PC-3 (cell line): ENCODE measurements at regions not wholly inside any gene's neighbourhood (a gene's known extent, or its start where the extent isn't known, plus 50 kb on each side); places are given as distances from the start of the nearest gene placed in this dataset.

Source experiments
- ATAC-seq: fragments of 200-7000 bp; cut with Tn5 transposase; 2 replicates; pipeline ENCODE4 v1.9.1; 2020; ENCODE audit warnings: mild to moderate bottlenecking, moderate library complexity
- BruUV-seq: library from RNA; stranded (reverse); fragments of 400-500 nt; replicated peaks from 2 replicates; lab custom pipeline; 2021; lab: Mats Ljungman, UMichigan
- CTCF ChIA-PET: fragments of 300-600 bp; sonication (Branson Sonifier 250); formaldehyde crosslinking; loops from one replicate; lab custom pipeline; 2022; ENCODE audit warnings: antibody characterized with exemption; lab: Charles Lee
- POLR2A ChIA-PET: fragments of 300-600 bp; sonication (Branson Sonifier 250); formaldehyde crosslinking; loops from one replicate; lab custom pipeline; 2022; ENCODE audit warnings: antibody characterized with exemption; ENCODE audit not compliant: unreplicated experiment; lab: Charles Lee
- DNase-seq: peaks from one replicate; pipeline ENCODE4 v3.0.0-alpha.2; 2015
- H2AFZ ChIP-seq: fragments of 300-600 bp; sonication (generic); 2 replicates; pipeline ENCODE4 v1.6.0; 2016; ENCODE audit warnings: antibody characterized with exemption, low read length
- H3F3A ChIP-seq: fragments of 300-600 bp; sonication (generic); one replicate; pipeline ENCODE4 v1.6.0; 2017; ENCODE audit warnings: antibody characterized with exemption, low read length, control low read depth, mild to moderate bottlenecking; ENCODE audit not compliant: unreplicated experiment
- H3K27ac ChIP-seq: fragments of 300-600 bp; sonication (generic); 2 replicates; pipeline ENCODE4 v1.5.1; 2016; ENCODE audit warnings: mild to moderate bottlenecking, low read length
- H3K27me3 ChIP-seq: fragments of 300-600 bp; sonication (generic); 2 replicates; pipeline ENCODE4 v1.6.1; 2016; ENCODE audit warnings: low read length, mixed read lengths
- H3K36me3 ChIP-seq: fragments of 300-600 bp; sonication (generic); 2 replicates; pipeline ENCODE4 v1.6.1; 2016; ENCODE audit warnings: low read depth, mixed run types, low read length, mixed read lengths
- H3K4me1 ChIP-seq: fragments of 300-600 bp; sonication (generic); 2 replicates; pipeline ENCODE4 v1.5.1; 2016; ENCODE audit warnings: low read length; ENCODE audit not compliant: insufficient read depth
- H3K4me2 ChIP-seq: fragments of 300-600 bp; sonication (generic); 2 replicates; pipeline ENCODE4 v1.6.0; 2016; ENCODE audit warnings: low read length
- H3K4me3 ChIP-seq: fragments of 300-600 bp; sonication (generic); 2 replicates; pipeline ENCODE4 v1.5.1; 2016; ENCODE audit warnings: mild to moderate bottlenecking, low read length, mixed read lengths
- H3K79me2 ChIP-seq: fragments of 300-600 bp; sonication (generic); 2 replicates; pipeline ENCODE4 v1.6.1; 2017; ENCODE audit warnings: low read length, mixed read lengths
- H3K9ac ChIP-seq: fragments of 300-600 bp; sonication (generic); 2 replicates; pipeline ENCODE4 v1.6.0; 2016; ENCODE audit warnings: mild to moderate bottlenecking, low read length
- H3K9me2 ChIP-seq: fragments of 300-600 bp; sonication (generic); replicated peaks from 2 replicates; pipeline ENCODE4 v1.6.1; 2016; ENCODE audit warnings: mixed run types, low read length, mixed read lengths
- H3K9me3 ChIP-seq: fragments of 300-600 bp; sonication (generic); 2 replicates; pipeline ENCODE4 v1.6.1; 2016; ENCODE audit warnings: low read length, mixed read lengths
- H4K20me1 ChIP-seq: fragments of 300-600 bp; sonication (generic); 2 replicates; pipeline ENCODE4 v1.6.1; 2016; ENCODE audit warnings: low read length, mixed read lengths
- EZH2 ChIP-seq: fragments of 300-600 bp; sonication (generic); IDR thresholded peaks from one replicate; pipeline ENCODE4 v1.6.1; 2017; ENCODE audit warnings: antibody characterized with exemption, mild to moderate bottlenecking, low read length; ENCODE audit not compliant: unreplicated experiment
- EZH2phosphoT487 ChIP-seq: fragments of 300-600 bp; sonication (generic); IDR thresholded peaks from 2 replicates; pipeline ENCODE4 v1.6.1; 2018; ENCODE audit warnings: mild to moderate bottlenecking, antibody characterized with exemption, low read length, borderline replicate concordance
- intact Hi-C: fragments of 100-400 bp; cut with micrococcal nuclease; formaldehyde crosslinking; loops from 2 replicates; pipeline ENCODE4 v1.9.0; 2023
- TF ChIP-seq, protein P1 (sequence below): fragments of 300-600 bp; sonication (generic); conservative IDR thresholded peaks from 2 replicates; pipeline ENCODE4 v1.5.1; 2017; ENCODE audit warnings: antibody characterized with exemption, low read depth, mild to moderate bottlenecking, low read length

DNA sequence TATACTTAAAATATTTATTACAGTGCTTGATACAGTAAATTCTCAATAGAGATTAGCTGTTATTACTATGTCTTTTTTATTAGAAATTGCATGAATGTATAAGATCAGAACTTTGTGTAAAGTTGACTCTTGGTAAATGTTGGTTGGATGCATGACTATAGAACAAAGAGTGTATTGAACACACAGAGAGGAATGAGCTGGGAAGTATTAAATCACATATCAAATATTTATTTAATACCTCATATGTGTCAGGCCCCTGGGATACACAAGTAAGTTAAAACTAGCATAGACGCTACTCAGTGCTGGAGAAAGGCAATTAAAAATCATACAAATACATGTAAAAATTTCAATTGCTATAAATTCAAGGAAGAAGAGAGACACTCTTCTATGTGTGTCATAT is 550.7 kb upstream of the TLE4 start:
- peak overlapping the region; percentile 53 for H3K4me2 ChIP-seq
- ChIA-PET CTCF (no interaction called here), POLR2A (interaction anchor here (0.6 kb wide), 2 partner anchors 551 to 642 kb away, joined by 4 to 6 read pairs; partner anchors contain the start of gene TLE4)
- no peaks in the 10 kb centered on the region for H3K27me3 ChIP-seq
- no peak overlapping the region for H2AFZ ChIP-seq
- H3K27ac ChIP-seq = peak overlapping the region; percentile 90
- H4K20me1 ChIP-seq = no peaks in the 10 kb centered on the region
- H3F3A ChIP-seq = peaks cover 5% of the 10 kb centered on the region
- no peak for TF ChIP-seq EZH2
- TF ChIP-seq, protein P1, sequence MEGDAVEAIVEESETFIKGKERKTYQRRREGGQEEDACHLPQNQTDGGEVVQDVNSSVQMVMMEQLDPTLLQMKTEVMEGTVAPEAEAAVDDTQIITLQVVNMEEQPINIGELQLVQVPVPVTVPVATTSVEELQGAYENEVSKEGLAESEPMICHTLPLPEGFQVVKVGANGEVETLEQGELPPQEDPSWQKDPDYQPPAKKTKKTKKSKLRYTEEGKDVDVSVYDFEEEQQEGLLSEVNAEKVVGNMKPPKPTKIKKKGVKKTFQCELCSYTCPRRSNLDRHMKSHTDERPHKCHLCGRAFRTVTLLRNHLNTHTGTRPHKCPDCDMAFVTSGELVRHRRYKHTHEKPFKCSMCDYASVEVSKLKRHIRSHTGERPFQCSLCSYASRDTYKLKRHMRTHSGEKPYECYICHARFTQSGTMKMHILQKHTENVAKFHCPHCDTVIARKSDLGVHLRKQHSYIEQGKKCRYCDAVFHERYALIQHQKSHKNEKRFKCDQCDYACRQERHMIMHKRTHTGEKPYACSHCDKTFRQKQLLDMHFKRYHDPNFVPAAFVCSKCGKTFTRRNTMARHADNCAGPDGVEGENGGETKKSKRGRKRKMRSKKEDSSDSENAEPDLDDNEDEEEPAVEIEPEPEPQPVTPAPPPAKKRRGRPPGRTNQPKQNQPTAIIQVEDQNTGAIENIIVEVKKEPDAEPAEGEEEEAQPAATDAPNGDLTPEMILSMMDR = no peak
- no peak for TF ChIP-seq EZH2phosphoT487
- H3K4me3 ChIP-seq = no peak overlapping the region
- H3K79me2 ChIP-seq = no peaks in the 10 kb centered on the region
- no TSS peak for BruUV-seq
- H3K9ac ChIP-seq = peak overlapping the region; percentile 50
- H3K9me2 ChIP-seq = no peaks in the 10 kb centered on the region
- no peaks in the 10 kb centered on the region for H3K9me3 ChIP-seq
- intact Hi-C loops = loop anchor here (5.0 to 10.0 kb wide), 4 partner anchors 99 to 416 kb away; no protein-coding TSS in a partner anchor
- DNase-seq = peak; percentile 80
- peak; percentile 87 for ATAC-seq
- H3K36me3 ChIP-seq = no peaks in the 10 kb centered on the region
- H3K4me1 ChIP-seq = peaks cover 40% of the 10 kb centered on the region

DNA sequence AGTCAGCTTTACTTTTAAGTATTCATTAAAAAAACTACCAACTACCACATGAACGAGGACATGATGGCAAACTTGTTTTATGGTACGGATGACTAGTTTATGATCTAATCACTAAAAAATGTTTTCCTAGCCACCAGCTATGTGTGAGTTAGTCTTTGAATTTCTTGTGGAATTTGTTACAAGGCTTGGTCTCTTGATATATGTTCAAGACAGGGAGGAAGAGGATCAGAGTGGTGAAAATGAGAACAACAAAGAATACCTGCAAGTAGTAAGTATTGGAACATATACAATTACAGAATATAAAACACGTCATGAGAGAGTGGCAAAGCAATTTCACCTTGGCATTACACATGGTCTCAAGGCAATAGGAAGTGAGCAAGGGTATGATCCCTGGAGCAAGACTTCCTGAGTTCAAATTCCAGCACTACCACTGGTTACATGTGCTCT is 548.6 kb upstream of the TLE4 start:
- no peaks in the 10 kb centered on the region for H3K36me3 ChIP-seq
- no peaks in the 10 kb centered on the region for H3K79me2 ChIP-seq
- 0 out of 2 replicates have a peak overlapping the region, but pooled peaks have one; percentile 7 for H2AFZ ChIP-seq
- TF ChIP-seq EZH2 (no peak), EZH2phosphoT487 (no peak)
- TF ChIP-seq, protein P1 = no peak
- no peaks in the 10 kb centered on the region for H4K20me1 ChIP-seq
- no peak overlapping the region for H3K4me3 ChIP-seq
- ChIA-PET POLR2A (interaction anchor here (0.6 kb wide), 1 partner anchor 315 kb away, joined by 3 read pairs; no protein-coding TSS in a partner anchor), CTCF (no interaction called here)
- intact Hi-C loops = loop anchor here (5.0 to 10.0 kb wide), 4 partner anchors 101 to 418 kb away; no protein-coding TSS in a partner anchor
- H3K27me3 ChIP-seq = no peaks in the 10 kb centered on the region
- H3K9me3 ChIP-seq = no peaks in the 10 kb centered on the region
- H3K27ac ChIP-seq = peak overlapping the region; percentile 90
- peak overlapping the region; percentile 27; the same call in 1 of the 2 replicates for H3K4me2 ChIP-seq
- DNase-seq (peak; percentile 92), ATAC-seq (peak; percentile 76)
- H3F3A ChIP-seq = peaks cover 5% of the 10 kb centered on the region
- no peaks in the 10 kb centered on the region for H3K9me2 ChIP-seq
- H3K9ac ChIP-seq = peak overlapping the region; percentile 55
- no TSS peak for BruUV-seq
- H3K4me1 ChIP-seq = peaks cover 52% of the 10 kb centered on the region

DNA sequence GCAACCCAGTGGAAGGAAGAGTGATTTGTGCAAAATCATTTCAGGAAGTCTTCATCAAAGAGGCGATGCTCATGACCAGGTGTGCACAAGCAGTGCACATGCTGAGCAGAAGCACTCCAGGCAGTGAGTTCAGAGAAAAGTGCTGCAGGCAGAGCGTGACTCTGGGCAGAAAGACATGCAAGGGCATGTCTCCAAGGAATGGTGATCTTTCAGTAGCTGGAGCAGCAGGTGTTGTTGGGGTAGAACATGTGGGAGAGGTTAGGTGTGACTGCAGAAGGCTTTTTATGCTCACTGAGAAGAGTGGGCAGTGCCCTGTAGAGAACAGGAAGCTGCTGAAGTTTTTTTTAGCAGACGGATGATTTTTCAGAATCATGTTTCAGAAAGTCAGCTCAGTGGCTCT is 545.4 kb upstream of the TLE4 start:
- ATAC-seq (no peak), DNase-seq (no peak)
- Histone ChIP-seq H4K20me1 (no peaks in the 10 kb centered on the region), H3K9me3 (no peaks in the 10 kb centered on the region), H3K4me2 (no peak overlapping the region), H3K4me1 (peaks cover 46% of the 10 kb centered on the region), H2AFZ (no peak overlapping the region), H3K4me3 (no peak overlapping the region), H3K9ac (no peak overlapping the region), H3K9me2 (no peaks in the 10 kb centered on the region), H3K27ac (no peak overlapping the region), H3K36me3 (no peaks in the 10 kb centered on the region), H3K79me2 (no peaks in the 10 kb centered on the region), H3K27me3 (no peaks in the 10 kb centered on the region), H3F3A (peaks cover 5% of the 10 kb centered on the region)
- CTCF ChIA-PET = no interaction called here
- POLR2A ChIA-PET = no interaction called here
- TF ChIP-seq EZH2phosphoT487 (no peak), EZH2 (no peak)
- TF ChIP-seq, protein P1 = no peak
- no TSS peak for BruUV-seq
- intact Hi-C loops = loop anchor here (10.0 kb wide), 2 partner anchors 302 to 422 kb away; no protein-coding TSS in a partner anchor
